SIG-M5 (cell line): ENCODE measurements at regions not wholly inside any gene's neighbourhood (a gene's known extent, or its start where the extent isn't known, plus 50 kb on each side); places are given as distances from the start of the nearest gene placed in this dataset.
"Not testable (repeated sequence)": the region's sequence is repeated elsewhere in the genome, so short reads cannot be mapped to it uniquely, and the experiment has no call there.

ENCODE experiments used
- DNase-seq: peaks from one replicate; lab custom pipeline; 2025; lab: John Stamatoyannopoulos, UW

DNA sequence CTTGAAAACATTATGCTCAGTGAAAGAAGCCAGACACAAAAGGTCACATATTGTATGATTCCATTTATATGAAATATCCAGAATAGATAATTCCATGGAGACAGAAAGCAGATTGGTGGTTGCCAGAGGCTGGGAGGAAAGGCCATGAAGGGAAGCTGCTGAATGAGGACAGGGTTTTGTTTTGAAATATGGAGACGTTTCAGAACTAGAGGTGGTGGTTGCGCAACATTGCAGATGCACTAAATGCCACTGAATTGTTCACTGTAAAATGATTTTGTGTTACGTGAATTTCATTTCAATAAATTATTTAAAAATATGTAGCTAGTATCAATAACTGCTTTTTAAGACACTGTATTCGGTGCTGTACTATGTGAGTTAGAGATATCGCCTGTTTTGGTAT is 101.7 kb upstream of the ZNF236 start:
- no peak for DNase-seq

DNA sequence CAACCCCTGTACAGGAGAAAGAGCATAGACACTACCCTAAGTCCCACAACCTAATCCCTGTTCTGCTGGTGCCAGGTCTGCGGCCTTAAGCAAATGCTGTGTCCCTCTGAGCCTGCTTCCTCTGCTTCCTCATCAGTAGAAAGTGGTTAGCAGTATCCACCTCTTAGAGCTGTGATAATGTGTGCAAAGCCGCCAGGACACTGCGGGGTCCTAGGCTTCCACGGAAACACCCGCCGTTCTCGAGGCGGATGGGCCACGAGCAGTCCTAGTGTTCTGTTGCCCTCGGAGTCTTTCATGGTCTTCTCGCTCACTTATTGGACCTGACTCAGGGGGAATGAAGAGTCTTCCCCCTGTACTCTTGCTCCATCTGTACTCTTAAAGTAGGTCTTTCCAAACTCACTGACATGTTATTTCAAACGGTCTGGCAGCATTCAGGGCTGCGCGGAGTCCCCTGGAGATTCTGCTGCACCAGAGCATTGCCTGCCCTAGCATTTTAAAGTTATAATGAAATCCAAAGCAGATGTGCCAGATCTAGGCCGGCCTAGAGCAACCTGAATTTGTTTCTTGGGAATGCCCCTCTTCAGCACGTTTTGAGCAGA is 107.2 kb upstream of the ZNF236 start:
- no peak for DNase-seq

DNA sequence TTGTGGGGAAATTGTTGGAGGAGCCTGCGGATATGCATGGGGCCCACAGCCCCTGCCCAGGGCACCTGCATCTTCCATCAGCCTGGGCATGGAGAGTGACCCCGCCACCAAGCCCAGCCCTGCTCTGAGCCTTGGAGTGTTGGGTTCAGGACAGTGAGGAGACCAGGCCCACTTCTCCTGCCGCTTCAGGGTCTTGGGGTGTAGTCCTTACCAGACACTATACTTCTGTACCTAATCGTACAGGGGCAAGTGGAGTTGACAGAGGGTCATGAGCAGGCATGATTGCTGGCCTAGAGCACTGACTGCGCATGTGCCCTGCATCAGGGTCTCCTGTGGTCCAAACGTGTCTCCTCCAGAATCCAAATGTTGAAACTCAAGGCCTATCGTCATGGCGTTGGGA is 108.9 kb upstream of the ZNF236 start:
- DNase-seq, result no peak

DNA sequence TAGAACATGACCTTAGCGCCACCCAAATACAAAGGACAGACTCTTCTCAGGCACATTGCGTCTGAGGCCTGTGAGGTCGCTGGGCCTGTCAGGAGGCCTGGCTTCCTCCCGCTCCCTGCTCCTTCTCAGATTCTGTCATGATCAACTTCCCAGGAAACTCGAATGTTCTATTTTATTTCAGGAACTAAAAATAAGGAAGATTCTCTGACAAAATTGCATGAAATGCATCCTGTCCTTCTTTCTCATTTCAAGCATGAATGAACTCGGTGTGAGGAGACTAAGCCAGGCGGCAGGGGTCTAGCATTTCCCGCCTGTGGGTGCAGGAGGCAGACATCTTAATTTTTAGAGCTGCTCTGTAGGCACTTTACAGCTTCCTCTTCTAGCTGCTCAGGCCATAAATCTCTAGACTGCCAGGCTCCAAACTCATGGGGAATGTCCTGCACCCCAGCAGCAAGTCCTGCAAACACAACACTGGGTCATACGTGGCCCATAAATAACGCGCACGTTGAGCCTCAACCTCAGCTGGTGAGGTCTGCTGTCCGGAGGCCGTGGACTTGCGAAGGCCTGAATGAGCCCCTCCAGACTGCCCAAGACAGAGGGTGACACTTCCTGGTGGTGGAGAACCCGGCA is 109.7 kb upstream of the ZNF236 start:
- DNase-seq, result no peak

DNA sequence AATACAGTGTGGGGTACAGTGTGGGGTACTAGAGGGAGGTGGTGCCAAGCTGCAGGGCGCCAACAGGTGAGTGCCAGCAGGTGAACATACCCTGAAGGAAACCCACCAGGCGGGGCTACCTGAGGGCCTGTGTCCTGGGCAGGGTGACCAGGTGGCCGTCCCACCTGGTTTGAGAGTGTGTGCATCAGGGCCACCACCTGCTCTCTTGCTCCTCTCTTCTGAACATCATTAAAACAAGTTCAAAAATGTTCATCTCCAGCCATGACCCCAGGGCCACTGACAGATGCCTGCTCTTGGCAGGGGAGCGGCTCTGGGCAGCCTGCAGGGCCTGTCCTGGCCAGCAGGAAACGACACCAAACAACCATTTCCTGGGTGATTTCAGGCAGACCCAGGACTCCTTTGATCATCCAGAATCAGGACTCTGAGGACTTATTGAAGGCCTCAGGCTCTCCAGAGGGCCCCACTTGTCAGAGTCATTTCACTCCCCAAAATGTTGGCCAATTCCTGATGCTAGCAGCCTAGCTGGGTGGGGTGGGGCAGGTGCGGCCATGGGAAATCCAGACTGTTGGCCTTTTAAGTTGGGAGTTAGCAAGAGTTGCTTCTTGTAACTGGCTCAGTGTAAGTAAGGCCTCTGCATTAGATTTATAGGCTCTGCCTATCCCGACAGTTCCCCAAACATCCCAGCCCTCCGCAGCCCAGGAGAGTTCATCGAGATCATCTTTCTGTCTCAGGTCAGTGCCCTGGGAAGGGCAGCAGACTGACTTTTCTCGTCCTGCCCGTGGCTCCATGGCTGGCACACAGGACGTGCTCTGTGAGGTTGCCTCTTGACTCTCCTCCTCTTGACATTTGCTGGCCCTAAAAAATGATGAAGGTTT is 111.5 kb upstream of the ZNF236 start:
- no peak for DNase-seq

DNA sequence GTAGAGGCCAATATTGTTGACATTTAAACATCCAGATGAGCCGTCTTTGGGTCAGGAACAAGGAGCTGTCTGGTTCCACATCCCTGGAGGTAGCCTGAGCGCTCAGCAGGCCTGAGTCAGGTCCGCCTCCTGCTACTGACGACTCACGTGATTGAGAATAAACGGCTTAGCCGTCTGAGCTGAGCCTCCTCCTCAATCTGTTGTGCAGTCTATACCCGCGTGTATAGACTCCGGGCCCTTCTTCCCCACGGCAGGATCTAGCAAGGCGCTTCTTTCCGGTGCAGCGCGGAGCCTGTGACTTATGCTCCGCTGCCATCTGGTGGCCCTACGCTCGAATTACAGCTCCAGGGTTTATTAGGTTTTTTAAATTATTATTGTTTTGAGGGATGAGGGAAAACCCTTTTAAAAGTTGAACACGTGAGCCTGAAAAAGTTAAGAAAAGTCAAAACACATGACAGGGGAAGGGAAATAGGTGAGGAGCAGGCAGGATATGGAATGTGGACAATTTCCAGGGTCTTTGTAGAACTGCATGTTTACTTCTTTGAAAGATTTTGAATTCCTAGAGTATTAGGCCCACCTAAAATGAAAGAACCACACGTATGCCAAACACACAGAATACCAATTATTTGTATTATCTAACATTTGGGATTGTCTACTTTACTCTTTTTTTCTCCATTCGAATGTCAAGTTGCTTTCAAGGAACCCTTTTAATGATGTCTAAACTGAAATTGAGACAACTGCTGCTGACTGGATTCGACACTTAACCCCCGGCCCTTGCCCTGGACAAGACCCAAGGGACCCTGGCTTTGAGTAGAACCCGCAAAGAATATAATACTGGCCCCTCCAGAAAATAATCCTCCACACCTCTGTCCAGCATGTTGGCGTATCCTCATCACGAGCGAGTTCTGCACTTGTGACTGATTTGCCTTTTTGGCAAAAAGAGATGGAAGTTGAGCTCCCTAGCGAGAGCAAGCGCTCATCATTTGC is 112.4 kb upstream of the ZNF236 start:
- no peak for DNase-seq

DNA sequence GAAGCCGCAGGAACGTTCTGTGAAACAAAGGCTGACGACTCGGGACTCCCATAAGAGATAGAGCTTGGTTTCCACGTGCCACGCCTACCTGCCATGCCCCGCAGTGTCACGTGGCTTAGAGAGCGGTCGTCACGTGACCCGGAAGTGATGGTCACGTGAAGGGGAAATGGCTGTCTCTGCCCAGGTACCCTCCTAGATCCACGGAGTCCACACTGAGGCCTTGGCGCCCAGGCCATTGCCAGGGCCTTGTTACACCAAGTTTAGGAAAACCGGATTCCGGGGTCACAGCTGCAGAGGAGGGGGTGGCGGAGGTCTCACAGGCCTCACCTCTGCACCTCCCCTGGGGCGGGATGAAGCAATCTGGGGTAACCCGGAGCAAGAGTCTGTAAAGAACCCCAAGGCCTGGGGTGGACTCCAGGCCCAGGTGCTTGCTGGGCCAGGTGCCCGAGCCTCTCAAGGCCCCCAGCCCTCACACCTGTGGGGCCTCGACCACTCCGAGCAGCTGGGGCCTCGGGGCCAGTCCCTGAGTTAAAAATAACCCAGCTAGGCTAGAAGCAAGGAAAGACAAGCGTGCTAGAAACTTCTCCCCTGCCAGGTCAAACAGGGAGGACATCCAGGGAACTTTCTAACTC is 113.5 kb upstream of the ZNF236 start:
- no peak for DNase-seq

DNA sequence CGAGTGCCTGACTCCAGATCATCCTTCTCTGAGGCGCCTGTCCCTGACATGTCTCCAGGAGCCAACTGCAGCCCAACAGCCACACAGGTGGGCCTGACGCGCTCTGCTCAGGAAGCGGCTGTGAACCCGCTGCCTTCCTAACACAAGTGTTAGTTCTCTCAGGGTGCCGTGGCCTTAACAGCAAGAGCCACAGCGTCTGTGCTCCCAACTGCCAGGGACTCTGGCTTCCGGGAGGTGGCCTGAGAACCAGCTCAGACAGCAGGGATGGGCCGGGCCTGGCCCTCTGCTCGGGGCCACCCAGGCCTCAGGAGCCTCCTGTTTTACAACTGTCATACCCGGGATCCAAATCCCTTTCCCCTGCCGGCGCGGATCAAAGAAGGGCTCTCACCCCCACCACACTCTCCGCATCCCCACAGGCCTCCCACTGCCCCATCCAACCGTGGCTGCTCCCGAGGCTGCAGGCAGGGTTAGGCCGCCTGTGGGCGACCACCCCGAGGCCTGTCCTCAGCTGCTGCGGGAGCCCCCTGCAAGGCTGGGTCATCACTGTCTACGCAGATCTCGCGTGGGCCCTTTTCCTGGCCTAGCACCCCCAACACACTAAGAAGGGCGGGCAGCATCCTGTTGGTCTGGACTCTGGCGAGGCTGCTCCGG is 114.2 kb upstream of the ZNF236 start:
- DNase-seq, result no peak

DNA sequence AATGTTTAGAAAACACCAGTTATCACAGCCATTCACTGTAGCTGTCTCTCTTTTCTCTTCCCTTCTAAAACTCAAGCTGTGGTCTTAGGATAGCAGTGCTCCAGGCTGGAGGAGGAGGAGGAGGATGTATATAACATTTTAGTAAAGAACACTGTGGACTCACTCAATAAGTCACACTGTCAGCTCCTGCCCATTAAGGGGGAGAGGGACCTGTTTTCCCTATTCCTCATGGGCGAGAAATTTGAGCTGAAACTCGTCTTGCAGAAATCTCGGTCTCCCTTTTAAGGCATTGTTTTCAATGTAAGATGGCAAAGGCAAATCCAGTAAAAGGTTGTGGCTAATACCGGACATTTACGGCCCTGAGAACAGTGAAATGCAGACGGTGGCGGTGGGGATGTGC is 114.8 kb upstream of the ZNF236 start:
- no peak for DNase-seq

DNA sequence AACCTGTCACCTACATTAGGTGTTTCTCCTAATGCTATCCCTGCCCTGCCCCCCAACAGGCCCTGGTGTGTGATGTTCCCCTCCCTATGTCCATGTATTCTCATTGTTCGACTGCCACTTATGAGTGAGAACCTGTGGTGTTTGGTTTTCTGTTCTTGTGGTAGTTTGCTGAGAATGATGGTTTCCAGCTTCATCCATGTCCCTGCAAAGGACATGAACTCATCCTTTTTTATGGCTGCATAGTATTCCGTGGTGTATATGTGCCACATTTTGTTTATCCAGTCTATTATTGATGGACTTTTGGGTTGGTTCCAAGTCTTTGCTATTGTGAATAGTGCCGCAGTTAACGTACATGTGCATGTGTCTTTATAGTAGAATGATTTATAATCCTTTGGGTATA is 117.8 kb upstream of the ZNF236 start:
- not testable (repeated sequence) for DNase-seq

DNA sequence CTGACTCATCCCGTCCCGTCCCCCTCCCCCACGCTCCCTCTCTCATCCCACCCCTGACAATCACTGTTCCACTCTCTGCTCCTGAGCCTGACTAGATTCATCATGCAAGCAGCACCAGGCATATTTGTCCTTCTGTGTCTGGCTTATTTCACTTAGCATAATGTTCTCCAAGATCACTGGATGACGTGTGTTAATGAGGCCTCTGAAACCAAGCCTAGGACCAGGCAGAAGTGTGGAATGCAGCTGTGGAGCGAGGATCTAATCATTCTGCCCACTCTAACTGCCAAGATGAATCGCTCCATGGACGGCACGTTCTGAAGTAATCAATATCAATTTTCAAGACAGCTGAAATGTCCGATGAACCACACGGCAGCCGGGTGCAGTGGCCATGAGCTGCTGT is 122.4 kb upstream of the ZNF236 start:
- DNase-seq, result no peak

DNA sequence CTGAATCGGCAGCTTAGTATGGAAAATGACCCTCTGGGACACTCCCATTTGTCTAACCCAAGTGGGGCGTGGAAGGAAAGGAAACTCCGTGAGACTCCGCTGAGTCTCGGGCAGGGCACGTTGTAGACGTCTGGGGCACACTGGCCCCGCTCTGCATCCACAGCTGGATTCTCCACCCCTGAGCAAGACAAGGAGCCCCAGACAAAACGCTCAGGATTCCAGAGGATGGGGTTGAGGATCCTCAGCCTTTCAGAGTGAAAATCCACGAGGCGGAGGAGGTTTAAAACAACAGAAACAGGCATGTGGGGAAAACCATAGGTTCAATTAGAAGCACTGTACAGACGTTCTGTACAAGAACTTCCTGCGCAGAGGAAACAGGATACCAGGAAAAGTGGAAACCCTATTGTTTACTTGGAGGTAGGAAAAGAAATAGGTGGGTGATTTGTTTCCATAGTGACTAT is 124.9 kb upstream of the ZNF236 start:
- no peak for DNase-seq

DNA sequence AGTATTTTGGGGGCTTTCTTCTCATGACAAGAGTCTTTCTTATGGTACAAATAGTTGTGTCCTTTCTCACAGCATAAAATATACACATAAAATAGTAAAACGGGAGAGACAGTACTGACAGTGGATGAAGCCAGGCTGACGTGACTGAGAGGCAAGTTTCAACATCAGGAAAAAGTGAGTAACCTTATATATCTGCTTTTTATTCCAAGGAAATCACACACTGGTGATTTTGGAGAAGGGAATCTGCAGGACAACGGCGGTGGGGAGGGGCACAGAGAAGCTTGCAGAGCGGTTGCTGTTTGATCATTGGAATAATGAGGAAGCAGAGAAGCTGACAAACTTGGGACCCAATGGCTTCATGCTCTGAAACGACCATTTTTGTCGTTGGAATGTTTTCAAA is 130.6 kb upstream of the ZNF236 start:
- no peak for DNase-seq

DNA sequence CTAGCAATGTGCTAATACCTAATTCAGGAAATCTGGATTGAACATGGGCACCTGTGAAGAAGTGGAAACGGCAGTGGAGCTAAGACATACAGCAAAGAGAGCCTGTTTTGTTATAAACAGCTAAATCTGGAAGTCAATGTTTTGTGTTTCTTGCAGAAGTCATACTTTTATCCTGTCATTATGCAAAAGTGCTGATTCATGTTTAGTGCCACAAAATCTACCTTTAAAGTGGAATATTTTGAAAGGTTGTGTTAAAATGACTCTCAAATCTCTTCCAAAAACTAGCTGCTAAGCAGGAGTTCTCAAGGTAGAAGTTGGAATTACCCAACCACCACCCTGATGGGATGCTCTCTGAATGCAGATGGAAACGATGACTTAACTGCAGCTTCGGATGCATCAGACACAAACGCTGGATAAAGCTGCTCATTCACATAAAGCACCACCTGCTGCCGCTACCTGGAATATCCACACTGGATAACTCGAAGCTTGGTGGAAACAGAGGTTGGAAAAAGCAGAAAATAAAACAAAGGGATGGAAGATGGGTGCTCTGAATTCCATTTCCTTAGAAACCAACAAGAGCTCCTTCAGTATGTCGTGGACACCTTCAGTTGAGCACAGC is 132.6 kb upstream of the ZNF236 start:
- DNase-seq, result no peak

DNA sequence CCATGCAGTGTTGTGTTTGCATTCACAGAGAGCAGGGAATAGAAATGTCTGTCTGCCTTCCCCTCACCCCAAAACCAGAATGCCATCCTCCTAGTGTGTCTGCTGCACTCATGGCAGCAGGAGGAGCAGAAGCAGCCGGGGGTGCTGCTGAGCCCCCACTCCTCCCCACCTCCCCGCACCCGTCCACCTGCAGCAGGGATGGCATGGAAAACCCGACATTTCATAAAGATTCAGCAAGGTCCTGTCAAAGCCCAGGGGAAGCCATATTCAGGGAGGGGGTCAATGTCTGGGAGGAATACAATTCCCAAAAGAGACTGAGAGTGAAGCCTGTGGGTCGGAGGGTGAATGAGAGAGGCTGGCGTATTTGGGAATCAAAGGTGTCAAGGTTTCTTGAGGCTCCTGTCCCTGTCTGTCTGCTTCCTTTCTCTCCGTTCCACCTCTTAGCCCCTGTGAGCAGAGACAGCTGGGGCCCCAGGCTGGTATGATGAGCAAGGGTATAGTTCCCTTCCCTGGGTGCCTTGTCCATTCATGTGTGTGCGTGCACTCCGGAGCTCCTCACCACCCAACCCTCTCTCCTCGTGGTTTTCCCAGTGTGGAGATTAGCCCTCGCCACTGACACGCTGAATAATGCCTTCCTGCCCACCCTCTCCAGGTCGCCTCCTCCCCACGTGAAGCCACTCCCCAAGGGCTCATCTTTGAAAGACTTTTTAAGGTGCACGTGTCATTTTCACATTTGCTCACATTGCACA is 133.5 kb upstream of the ZNF236 start:
- no peak for DNase-seq

DNA sequence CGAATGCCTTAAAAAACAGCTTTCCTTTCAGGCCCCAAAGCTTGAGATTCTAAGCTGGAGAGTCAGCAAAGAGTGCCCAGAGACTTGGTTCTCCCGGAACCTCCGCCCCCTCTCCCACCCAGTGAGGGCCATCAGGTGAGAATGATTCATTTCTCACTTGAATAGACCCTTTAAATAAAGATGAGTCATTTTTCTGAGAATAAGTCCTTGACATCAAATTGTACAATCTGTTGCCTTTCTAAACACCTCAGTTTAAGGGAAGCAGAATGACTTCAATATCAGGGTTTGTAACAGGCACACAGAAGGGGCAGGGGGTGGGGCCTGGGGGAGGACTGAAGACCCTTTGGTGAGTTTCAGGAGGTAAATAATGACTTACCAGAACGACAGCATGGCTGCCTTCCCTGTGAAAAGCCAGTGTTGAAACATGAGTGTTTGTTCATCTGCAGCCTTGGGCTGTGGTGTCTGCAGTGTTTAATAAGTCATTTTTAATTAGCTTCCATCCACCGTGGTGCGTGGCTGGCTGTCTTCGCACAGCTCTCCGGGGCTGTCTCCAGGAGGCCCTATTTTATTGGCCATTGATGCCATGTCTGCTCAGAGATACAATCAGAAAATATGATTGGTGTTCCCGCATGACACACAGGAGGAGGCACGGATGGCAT is 134.9 kb upstream of the ZNF236 start:
- no peak for DNase-seq

DNA sequence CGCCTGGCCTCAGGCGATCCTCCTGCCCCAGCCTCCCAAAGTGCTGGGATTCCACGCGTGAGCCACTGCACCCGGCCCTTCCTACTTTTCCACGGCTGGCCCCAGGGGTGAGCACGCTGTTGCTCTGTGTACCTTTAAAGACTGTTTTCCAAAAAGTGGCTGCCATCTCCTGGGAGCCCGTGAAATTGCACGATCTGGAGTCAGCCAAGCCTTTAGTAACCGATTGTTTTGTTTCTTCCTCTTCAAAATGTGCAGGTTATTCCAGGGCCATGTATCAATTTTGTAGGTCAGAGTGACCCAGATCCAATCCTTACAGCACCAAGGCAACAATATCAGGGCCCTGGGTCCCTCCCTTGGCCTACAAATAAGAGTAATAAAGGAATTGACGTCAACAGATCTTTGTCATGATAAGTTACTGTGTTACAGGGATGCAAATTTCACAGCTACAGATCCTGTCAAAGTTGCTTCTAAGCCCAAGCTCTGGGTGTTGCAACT is 135.6 kb upstream of the ZNF236 start:
- peak; percentile 1 for DNase-seq

DNA sequence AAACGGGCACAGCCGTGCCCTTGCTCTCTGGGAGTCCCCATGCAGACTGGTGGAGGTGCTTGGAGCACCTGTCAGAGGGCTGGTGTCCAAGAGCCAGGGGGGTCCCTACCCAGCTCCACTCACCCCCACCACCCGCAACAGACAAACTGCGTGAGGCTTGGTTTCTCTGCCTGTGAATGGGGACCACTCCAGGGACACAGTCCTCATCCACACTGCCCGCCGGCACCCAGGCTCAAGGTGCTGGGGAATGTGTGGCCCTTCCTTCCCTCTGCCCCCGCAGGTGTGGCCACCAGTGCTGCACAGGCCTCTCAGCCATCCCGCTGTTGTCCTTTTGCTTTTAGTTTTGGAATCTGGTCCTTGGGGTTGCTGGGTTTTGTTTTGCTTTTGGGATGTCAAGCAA is 136.5 kb upstream of the ZNF236 start:
- DNase-seq, result no peak

DNA sequence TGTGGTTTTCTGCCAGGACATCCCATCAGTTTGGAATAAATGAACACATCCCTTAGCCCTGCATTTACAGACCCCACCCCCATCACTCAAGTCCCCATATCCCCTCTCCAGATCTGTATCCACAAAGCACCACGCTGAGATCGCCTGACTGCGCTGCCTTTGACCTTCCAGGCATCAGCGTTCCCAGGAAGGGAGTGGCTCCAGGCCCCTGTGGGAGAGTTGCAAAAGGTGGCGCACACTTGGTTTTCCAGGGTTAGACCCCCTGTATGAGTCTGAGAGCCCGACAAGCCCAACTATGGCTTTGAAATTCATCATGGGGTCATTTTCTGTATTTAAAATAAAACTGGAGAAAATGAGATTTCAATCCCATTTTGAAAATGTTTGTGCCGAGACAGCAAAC is 137.0 kb upstream of the ZNF236 start:
- DNase-seq, result no peak
